Cardiac muscle cell (in vitro differentiated cells and primary cell): ENCODE measurements at regions not wholly inside any gene's neighbourhood (a gene's known extent, or its start where the extent isn't known, plus 50 kb on each side); places are given as distances from the start of the nearest gene placed in this dataset.

Experiments
- DNase-seq, 2 donors: peaks; one replicate each; pipeline versions ENCODE4 v3.0.0 to v3.0.0-alpha.2; 2010 to 2017; ENCODE audit warnings: low read depth in 1 of 2, low spot score in 1 of 2
- H3K27ac ChIP-seq: fragments of 200-600 bp; sonication (generic); 2 replicates; pipeline ENCODE4 v1.5.1; 2016
- H3K27me3 ChIP-seq: fragments of 200-600 bp; sonication (generic); 2 replicates; pipeline ENCODE4 v1.6.0; 2016; ENCODE audit warnings: control low read depth
- H3K36me3 ChIP-seq: fragments of 200-600 bp; sonication (generic); 2 replicates; pipeline ENCODE4 v1.5.1; 2016; ENCODE audit warnings: control low read depth
- H3K4me1 ChIP-seq: fragments of 200-600 bp; sonication (generic); 2 replicates; pipeline ENCODE4 v1.8.1; 2017; ENCODE audit warnings: low read depth, mild to moderate bottlenecking, mixed run types
- H3K4me3 ChIP-seq: fragments of 200-600 bp; sonication (generic); 2 replicates; pipeline ENCODE4 v1.5.1; 2016; ENCODE audit warnings: mild to moderate bottlenecking
- H3K9me3 ChIP-seq: fragments of 200-600 bp; sonication (generic); 2 replicates; pipeline ENCODE4 v1.5.1; 2017; ENCODE audit warnings: low read depth, mild to moderate bottlenecking, control low read depth
- CTCF ChIP-seq: IDR thresholded peaks from 2 replicates; pipeline ENCODE4 v1.5.1; 2012; ENCODE audit warnings: low read depth, mild to moderate bottlenecking, low read length

- H3K4me1 ChIP-seq, result no peaks in the 10 kb centered on the region
- no peaks in the 10 kb centered on the region for H3K27me3 ChIP-seq
- no peak overlapping the region for H3K27ac ChIP-seq
- no peaks in the 10 kb centered on the region for H3K36me3 ChIP-seq
- no peak overlapping the region for H3K4me3 ChIP-seq
- no peak for TF ChIP-seq CTCF
- no peaks in the 10 kb centered on the region for H3K9me3 ChIP-seq
- no peak for DNase-seq
These were observed 231.3 kb downstream of the BCL11B start for GRCh38 chr14:99040711-99041110.

- no peaks in the 10 kb centered on the region for H3K9me3 ChIP-seq
- no peak overlapping the region for H3K4me3 ChIP-seq
- DNase-seq, result no peak
- no peaks in the 10 kb centered on the region for H3K36me3 ChIP-seq
- TF ChIP-seq CTCF, result no peak
- H3K27ac ChIP-seq, result no peak overlapping the region
- no peaks in the 10 kb centered on the region for H3K27me3 ChIP-seq
- no peaks in the 10 kb centered on the region for H3K4me1 ChIP-seq
These were observed 230.7 kb downstream of the BCL11B start for GRCh38 chr14:99041141-99041819.

- Histone ChIP-seq H3K4me3 (no peak overlapping the region), H3K36me3 (no peaks in the 10 kb centered on the region), H3K9me3 (no peaks in the 10 kb centered on the region), H3K27me3 (no peaks in the 10 kb centered on the region), H3K4me1 (no peaks in the 10 kb centered on the region), H3K27ac (no peak overlapping the region)
- DNase-seq, result no peak
- TF ChIP-seq CTCF, result no peak
These were observed 230.2 kb downstream of the BCL11B start for GRCh38 chr14:99041820-99042174.

GRCh38 chr14:99042381-99043266 is 229.4 kb downstream of the BCL11B start:
- Histone ChIP-seq H3K4me1 (no peaks in the 10 kb centered on the region), H3K36me3 (no peaks in the 10 kb centered on the region), H3K27ac (no peak overlapping the region), H3K27me3 (no peaks in the 10 kb centered on the region), H3K9me3 (no peaks in the 10 kb centered on the region), H3K4me3 (no peak overlapping the region)
- DNase-seq, result no peak
- no peak for TF ChIP-seq CTCF

- DNase-seq, result no peak
- TF ChIP-seq CTCF, result no peak
- no peaks in the 10 kb centered on the region for H3K27me3 ChIP-seq
- no peaks in the 10 kb centered on the region for H3K36me3 ChIP-seq
- no peaks in the 10 kb centered on the region for H3K9me3 ChIP-seq
- no peaks in the 10 kb centered on the region for H3K4me1 ChIP-seq
- no peak overlapping the region for H3K4me3 ChIP-seq
- H3K27ac ChIP-seq, result no peak overlapping the region
These were observed 228.8 kb downstream of the BCL11B start for GRCh38 chr14:99043267-99043615.
